Keratinocyte (primary cell): ENCODE measurements at regions not wholly inside any gene's neighbourhood (a gene's known extent, or its start where the extent isn't known, plus 50 kb on each side); places are given as distances from the start of the nearest gene placed in this dataset.

Experiments
- CTCF ChIP-seq, 3 experiments: IDR thresholded peaks in 1 of 3; conservative IDR thresholded peaks in 1 of 3; optimal IDR thresholded peaks in 1 of 3; 2 replicates in 2 of 3; 3 replicates in 1 of 3; pipeline versions ENCODE3 to v1.5.1; 2011; ENCODE audit warnings: low read length in 3 of 3, mild to moderate bottlenecking in 3 of 3, moderate library complexity in 2 of 3, control low read depth in 1 of 3, inconsistent platforms in 1 of 3; ENCODE audit not compliant: insufficient read depth in 2 of 3; ENCODE audit errors: extremely low read depth in 1 of 3
- EZH2 ChIP-seq: IDR thresholded peaks from one replicate; pipeline ENCODE4 v1.6.1; 2012; ENCODE audit warnings: inconsistent platforms, mild to moderate bottlenecking, low read length, moderate library complexity

GRCh38 chr1:67918067-67918466 lies 84.8 kb upstream of the GNG12 start:
- TF ChIP-seq CTCF (optimal IDR thresholded peaks at IDR 0.05 in 1 of 3, IDR thresholded peaks at IDR 0.05 in 1 of 3, conservative IDR thresholded peaks at IDR 0.05 in 1 of 3; ENCODE audit: extremely low read depth in 1 of 3, insufficient read depth in 2 of 3, low read length in 3 of 3), result no peak
- TF ChIP-seq EZH2, result no peak
